Medulla oblongata (tissue), 1 donor: ENCODE measurements at regions not wholly inside any gene's neighbourhood (a gene's known extent, or its start where the extent isn't known, plus 50 kb on each side); places are given as distances from the start of the nearest gene placed in this dataset.

Experiments
- DNase-seq: peaks from one replicate; pipeline ENCODE4 v3.0.0-alpha.2; 2015; ENCODE audit errors: extremely low spot score

GRCh38 chr2:58677748-58678147 is 436.6 kb upstream of the FANCL start:
- no peak for DNase-seq

- DNase-seq = no peak
Observed at GRCh38 chr2:58671675-58672074, 430.6 kb upstream of the FANCL start.

- no peak for DNase-seq
Observed at GRCh38 chr2:58669998-58670397, 428.9 kb upstream of the FANCL start.

- no peak for DNase-seq
Observed at GRCh38 chr2:58667137-58667774, 426.1 kb upstream of the FANCL start.

GRCh38 chr2:58666323-58666970 is 425.3 kb upstream of the FANCL start:
- DNase-seq = no peak

GRCh38 chr2:58665154-58665553 is 424.0 kb upstream of the FANCL start:
- no peak for DNase-seq

GRCh38 chr2:58664523-58665151 is 423.5 kb upstream of the FANCL start:
- DNase-seq = no peak

GRCh38 chr2:58660046-58660445 is 418.9 kb upstream of the FANCL start:
- DNase-seq = no peak

- DNase-seq = no peak
Observed at GRCh38 chr2:58655152-58655551, 414.0 kb upstream of the FANCL start.

- no peak for DNase-seq
Observed at GRCh38 chr2:58651930-58652329, 410.8 kb upstream of the FANCL start.

- DNase-seq = no peak
Observed at GRCh38 chr2:58650781-58651180, 409.7 kb upstream of the FANCL start.

GRCh38 chr2:58649756-58650155 is 408.6 kb upstream of the FANCL start:
- DNase-seq = no peak

GRCh38 chr2:58645017-58645416 is 403.9 kb upstream of the FANCL start:
- DNase-seq = no peak

- no peak for DNase-seq
Observed at GRCh38 chr2:58644451-58644850, 403.3 kb upstream of the FANCL start.

- DNase-seq = no peak
Observed at GRCh38 chr2:58641001-58641400, 399.9 kb upstream of the FANCL start.

GRCh38 chr2:58640042-58640441 is 398.9 kb upstream of the FANCL start:
- DNase-seq = no peak

- DNase-seq = no peak
Observed at GRCh38 chr2:58638256-58638805, 397.2 kb upstream of the FANCL start.

GRCh38 chr2:58636872-58637271 is 395.7 kb upstream of the FANCL start:
- DNase-seq = no peak

- no peak for DNase-seq
Observed at GRCh38 chr2:58635801-58636375, 394.8 kb upstream of the FANCL start.

GRCh38 chr2:58634653-58635370 is 393.7 kb upstream of the FANCL start:
- no peak for DNase-seq

GRCh38 chr2:58633613-58634365 is 392.7 kb upstream of the FANCL start:
- DNase-seq = no peak
